HG03064 (cell line): ENCODE measurements at regions not wholly inside any gene's neighbourhood (a gene's known extent, or its start where the extent isn't known, plus 50 kb on each side); places are given as distances from the start of the nearest gene placed in this dataset.
"Not testable (repeated sequence)": the region's sequence is repeated elsewhere in the genome, so short reads cannot be mapped to it uniquely, and the experiment has no call there.

Experiments
- ATAC-seq: cut with Tn5 transposase; IDR thresholded peaks from one replicate; pipeline ENCODE4 v1.9.1; 2021; ENCODE audit warnings: low read depth; ENCODE audit not compliant: unreplicated experiment

GRCh38 chr15:96969732-96970710, 639.5 kb downstream of the NR2F2 start:
- no peak for ATAC-seq

GRCh38 chr15:96972201-96972600, 641.7 kb downstream of the NR2F2 start:
- ATAC-seq, result no peak

- ATAC-seq, result no peak
Observed at GRCh38 chr15:96974761-96975160, 644.3 kb downstream of the NR2F2 start.

GRCh38 chr15:96977886-96978285, 647.4 kb downstream of the NR2F2 start:
- no peak for ATAC-seq

GRCh38 chr15:96978937-96979473, 648.5 kb downstream of the NR2F2 start:
- no peak for ATAC-seq

GRCh38 chr15:96984121-96984671, 653.7 kb downstream of the NR2F2 start:
- not testable (repeated sequence) for ATAC-seq

- ATAC-seq, result no peak
Observed at GRCh38 chr15:96992817-96993216, 662.3 kb downstream of the NR2F2 start.

- ATAC-seq, result no peak
Observed at GRCh38 chr15:96997538-96997937, 667.0 kb downstream of the NR2F2 start.

- ATAC-seq, result no peak
Observed at GRCh38 chr15:97009031-97009431, 678.5 kb downstream of the NR2F2 start.

GRCh38 chr15:97012986-97013385, 682.5 kb downstream of the NR2F2 start:
- no peak for ATAC-seq

- ATAC-seq, result no peak
Observed at GRCh38 chr15:97013491-97013890, 683.0 kb downstream of the NR2F2 start.

GRCh38 chr15:97014001-97014400, 683.5 kb downstream of the NR2F2 start:
- ATAC-seq, result no peak

GRCh38 chr15:97023488-97023844, 693.0 kb downstream of the NR2F2 start:
- no peak for ATAC-seq

GRCh38 chr15:97026781-97027180, 696.3 kb downstream of the NR2F2 start:
- ATAC-seq, result no peak

GRCh38 chr15:97027772-97028171, 697.3 kb downstream of the NR2F2 start:
- ATAC-seq, result no peak

GRCh38 chr15:97030251-97030650, 699.8 kb downstream of the NR2F2 start:
- no peak for ATAC-seq

- ATAC-seq, result no peak
Observed at GRCh38 chr15:97036301-97036700, 705.8 kb downstream of the NR2F2 start.

GRCh38 chr15:97037080-97037479, 706.6 kb downstream of the NR2F2 start:
- ATAC-seq, result no peak

GRCh38 chr15:97045666-97046421, 715.3 kb downstream of the NR2F2 start:
- ATAC-seq, result no peak

GRCh38 chr15:97052513-97052912, 722.0 kb downstream of the NR2F2 start:
- ATAC-seq, result no peak

- no peak for ATAC-seq
Observed at GRCh38 chr15:97053635-97054034, 723.1 kb downstream of the NR2F2 start.
